ENCODE measurements at regions not wholly inside any gene's neighbourhood (a gene's known extent, or its start where the extent isn't known, plus 50 kb on each side); places are given as distances from the start of the nearest gene placed in this dataset.

GRCh38 chr15:35934383-35935049 lies 388.6 kb upstream of the DPH6 start:
- TF ChIP-seq REST (IDR thresholded peaks at IDR 0.05; ENCODE audit: insufficient read depth in 1 of 2, low read depth in 2 of 2, low read length in 2 of 2) (no peak), SIN3A (IDR thresholded peaks at IDR 0.05; ENCODE audit: borderline replicate concordance, insufficient read depth, low read length) (no peak), POLR2AphosphoS5 (IDR thresholded peaks at IDR 0.05; ENCODE audit: low read depth, low read length) (no peak), FOXP2 (optimal IDR thresholded peaks at IDR 0.05; ENCODE audit: borderline replicate concordance, extremely low read depth, extremely low read length, insufficient read depth) (no peak), TAF1 (IDR thresholded peaks at IDR 0.05; ENCODE audit: borderline replicate concordance, insufficient read depth, low read length) (no peak)

- TF ChIP-seq POLR2AphosphoS5 (IDR thresholded peaks at IDR 0.05; ENCODE audit: low read depth, low read length) (no peak), REST (IDR thresholded peaks at IDR 0.05; ENCODE audit: insufficient read depth in 1 of 2, low read depth in 2 of 2, low read length in 2 of 2) (no peak), SIN3A (IDR thresholded peaks at IDR 0.05; ENCODE audit: borderline replicate concordance, insufficient read depth, low read length) (no peak), FOXP2 (optimal IDR thresholded peaks at IDR 0.05; ENCODE audit: borderline replicate concordance, extremely low read depth, extremely low read length, insufficient read depth) (no peak), TAF1 (IDR thresholded peaks at IDR 0.05; ENCODE audit: borderline replicate concordance, insufficient read depth, low read length) (no peak)
Observed at GRCh38 chr15:35936284-35936683, 390.3 kb upstream of the DPH6 start.

GRCh38 chr15:35937380-35937779 lies 391.4 kb upstream of the DPH6 start:
- no peak for TF ChIP-seq FOXP2 (optimal IDR thresholded peaks at IDR 0.05; ENCODE audit: borderline replicate concordance, extremely low read depth, extremely low read length, insufficient read depth)
- TF ChIP-seq REST (IDR thresholded peaks at IDR 0.05; ENCODE audit: insufficient read depth in 1 of 2, low read depth in 2 of 2, low read length in 2 of 2), result no peak
- TF ChIP-seq POLR2AphosphoS5 (IDR thresholded peaks at IDR 0.05; ENCODE audit: low read depth, low read length), result no peak
- no peak for TF ChIP-seq SIN3A (IDR thresholded peaks at IDR 0.05; ENCODE audit: borderline replicate concordance, insufficient read depth, low read length)
- TF ChIP-seq TAF1 (IDR thresholded peaks at IDR 0.05; ENCODE audit: borderline replicate concordance, insufficient read depth, low read length), result no peak

GRCh38 chr15:35944945-35945585 lies 399.1 kb upstream of the DPH6 start:
- TF ChIP-seq TAF1 (IDR thresholded peaks at IDR 0.05; ENCODE audit: borderline replicate concordance, insufficient read depth, low read length) (no peak), SIN3A (IDR thresholded peaks at IDR 0.05; ENCODE audit: borderline replicate concordance, insufficient read depth, low read length) (no peak), REST (IDR thresholded peaks at IDR 0.05; ENCODE audit: insufficient read depth in 1 of 2, low read depth in 2 of 2, low read length in 2 of 2) (no peak), POLR2AphosphoS5 (IDR thresholded peaks at IDR 0.05; ENCODE audit: low read depth, low read length) (no peak), FOXP2 (optimal IDR thresholded peaks at IDR 0.05; ENCODE audit: borderline replicate concordance, extremely low read depth, extremely low read length, insufficient read depth) (no peak)
